COLO668 (cell line): ENCODE measurements at regions not wholly inside any gene's neighbourhood (a gene's known extent, or its start where the extent isn't known, plus 50 kb on each side); places are given as distances from the start of the nearest gene placed in this dataset.
A peak's percentile ranks its signal among the peaks of the same experiment; 100 is the strongest.

Experiments used
- DNase-seq: peaks from one replicate; lab custom pipeline; 2025; ENCODE audit not compliant: unreplicated experiment; lab: John Stamatoyannopoulos, UW

DNA sequence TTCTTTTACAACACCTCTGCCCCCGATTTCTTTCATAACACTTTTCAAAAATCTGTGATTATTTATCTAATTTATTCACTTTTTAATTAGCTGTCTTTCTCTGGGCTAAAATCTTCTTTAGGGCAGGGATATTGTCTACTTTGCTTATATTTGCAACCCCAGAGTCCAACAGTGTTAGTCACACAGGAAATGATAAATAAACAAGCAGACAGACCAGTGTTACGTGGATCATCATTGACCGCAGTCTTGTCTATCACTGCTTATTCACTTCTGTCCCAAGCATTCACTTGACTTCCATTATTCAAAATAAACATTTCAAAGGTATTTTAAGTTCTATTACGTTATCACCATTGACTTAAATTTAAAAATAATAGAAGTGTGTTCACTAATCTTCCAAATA lies 237.6 kb upstream of the UBE2E3 start:
- DNase-seq, result no peak

DNA sequence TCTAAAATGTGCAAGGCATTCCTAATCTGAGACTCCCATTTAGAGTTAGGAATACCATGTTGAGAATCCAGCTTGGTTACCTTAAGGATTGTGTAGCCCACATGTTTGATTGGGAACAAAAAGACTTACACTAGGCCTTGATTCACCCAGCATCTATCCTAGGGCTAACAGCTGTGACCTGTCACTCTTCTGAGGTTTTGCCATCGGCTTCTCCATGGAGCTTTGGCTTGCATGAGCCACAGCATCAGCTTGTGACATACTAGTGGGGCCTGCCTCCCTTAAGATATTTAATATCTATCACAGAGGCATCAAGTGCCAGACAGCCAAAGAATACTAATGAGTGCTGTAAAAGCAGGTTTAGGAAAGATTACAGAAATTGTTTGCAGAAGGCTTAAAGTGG lies 241.3 kb upstream of the UBE2E3 start:
- no peak for DNase-seq

DNA sequence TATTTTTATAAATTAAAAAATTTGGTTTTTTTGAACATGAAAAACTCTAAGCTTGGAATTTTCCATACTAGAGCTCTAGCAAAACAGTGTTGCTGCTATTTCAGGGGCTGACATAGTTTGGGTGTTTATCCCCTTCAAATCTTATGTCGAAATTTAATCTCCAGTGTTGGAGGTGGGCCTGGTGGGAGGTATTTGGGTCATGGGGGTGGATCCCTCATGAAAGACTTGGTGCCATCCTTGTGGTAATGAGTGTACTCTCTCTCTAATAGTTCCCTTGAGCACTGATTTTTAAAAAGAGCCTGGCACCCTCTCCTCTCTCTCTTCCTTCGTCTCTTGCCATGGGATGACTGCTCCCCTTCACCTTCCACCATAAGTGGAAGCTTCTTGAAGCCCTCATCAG lies 244.6 kb upstream of the UBE2E3 start:
- DNase-seq, result no peak

DNA sequence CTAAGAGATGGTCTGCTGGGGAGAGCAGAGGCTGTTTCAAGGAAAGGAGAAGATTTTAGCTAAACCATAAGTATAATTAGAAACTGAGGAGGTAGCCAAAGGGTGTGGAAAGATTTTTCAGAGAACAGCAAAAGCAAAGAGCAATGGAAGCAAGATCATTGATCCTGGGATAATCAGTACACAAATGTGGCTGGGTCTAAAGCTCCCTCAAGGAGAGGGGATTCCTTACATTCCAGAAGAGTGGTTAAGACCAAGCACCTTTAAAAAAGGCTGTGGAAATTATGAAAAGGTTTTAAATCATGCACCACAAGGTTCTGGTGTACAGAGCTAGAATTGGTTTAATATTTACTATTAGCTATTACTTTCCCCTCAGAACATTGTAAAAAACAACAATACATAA lies 246.0 kb upstream of the UBE2E3 start:
- DNase-seq, result no peak

DNA sequence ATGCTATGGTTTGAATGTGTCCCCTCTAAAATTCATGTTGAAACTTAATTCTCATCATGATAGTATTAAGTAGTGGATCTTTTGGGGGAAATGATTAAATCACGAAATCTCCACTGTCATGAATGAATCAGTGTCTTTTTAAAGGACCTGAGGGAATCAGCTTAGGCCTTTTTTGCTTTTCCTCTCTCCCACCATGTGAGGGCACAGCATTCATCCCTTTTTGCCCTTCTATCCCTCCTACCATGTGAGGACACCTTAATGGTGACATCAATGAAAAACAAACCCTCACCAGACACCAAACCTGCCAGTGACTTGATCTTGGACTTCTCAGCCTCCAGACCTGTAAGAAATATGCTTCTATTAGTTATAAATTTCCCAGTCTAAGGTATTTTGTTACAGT lies 247.1 kb upstream of the UBE2E3 start:
- no peak for DNase-seq

DNA sequence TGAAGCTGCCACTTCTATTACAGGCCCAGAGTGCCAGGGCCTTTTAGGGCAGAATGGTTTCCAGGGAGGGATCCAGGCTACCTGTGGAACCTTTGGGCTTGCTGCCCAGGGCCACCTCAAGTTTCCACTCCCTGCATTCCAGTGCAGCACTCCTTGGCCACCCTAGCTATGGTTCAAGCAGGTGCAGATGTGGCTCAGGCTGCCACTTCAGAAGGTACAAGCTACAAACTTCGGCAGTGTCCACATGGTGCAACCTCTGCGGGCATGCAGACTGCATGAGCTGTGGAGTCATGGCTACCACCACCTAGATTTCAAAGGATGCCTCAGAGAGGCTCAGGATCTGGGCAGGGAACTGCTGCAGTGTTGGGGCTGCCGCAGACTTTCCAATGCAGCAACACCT lies 248.1 kb upstream of the UBE2E3 start:
- DNase-seq, result no peak

DNA sequence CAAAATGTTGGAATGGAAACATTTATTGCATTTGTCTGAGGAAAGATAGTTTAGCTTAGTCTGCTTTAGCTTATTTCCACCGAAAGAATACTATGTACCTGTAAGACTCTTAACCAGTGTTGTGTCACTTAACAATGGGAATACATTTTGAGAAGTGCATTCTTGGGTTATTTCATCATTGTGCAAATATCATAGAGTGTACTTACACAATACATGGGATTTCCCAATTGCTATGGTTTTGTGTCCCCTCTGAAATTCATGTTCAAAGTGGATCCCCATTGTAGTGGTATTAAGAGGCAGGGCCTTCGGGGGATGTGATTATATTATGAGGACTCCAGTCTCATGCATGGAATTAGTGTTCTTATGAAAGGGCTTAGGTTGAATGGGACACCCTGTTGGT lies 249.4 kb upstream of the UBE2E3 start:
- no peak for DNase-seq

DNA sequence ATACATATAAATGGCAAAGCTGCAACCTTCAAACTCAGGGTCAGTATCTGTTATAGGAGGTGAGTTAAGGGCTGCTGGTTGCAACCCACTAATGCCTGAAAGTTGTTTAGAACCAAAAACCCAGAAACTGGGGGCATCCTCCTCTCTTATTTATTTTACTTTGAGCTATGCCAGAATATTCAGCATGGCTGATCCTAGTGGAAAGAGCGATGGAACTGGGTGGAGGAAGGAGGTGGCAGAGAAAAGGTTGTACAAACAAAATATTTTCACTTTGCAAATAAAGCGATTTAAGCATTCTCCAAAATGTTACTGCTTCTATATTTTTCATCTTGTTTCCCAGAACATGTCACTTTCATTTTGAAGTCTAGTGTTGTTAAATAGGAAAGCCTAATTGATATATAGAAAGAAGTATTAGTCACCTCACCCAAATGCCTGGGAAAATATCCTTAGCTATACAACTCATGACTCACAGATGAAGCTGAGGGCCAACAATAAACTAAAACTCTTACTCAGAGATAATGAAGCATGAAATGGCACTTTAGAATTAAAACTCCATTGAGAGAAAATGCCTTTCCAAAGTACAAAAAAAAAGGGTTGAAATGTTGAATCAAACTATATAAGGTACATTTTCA lies 251.4 kb upstream of the UBE2E3 start:
- no peak for DNase-seq

DNA sequence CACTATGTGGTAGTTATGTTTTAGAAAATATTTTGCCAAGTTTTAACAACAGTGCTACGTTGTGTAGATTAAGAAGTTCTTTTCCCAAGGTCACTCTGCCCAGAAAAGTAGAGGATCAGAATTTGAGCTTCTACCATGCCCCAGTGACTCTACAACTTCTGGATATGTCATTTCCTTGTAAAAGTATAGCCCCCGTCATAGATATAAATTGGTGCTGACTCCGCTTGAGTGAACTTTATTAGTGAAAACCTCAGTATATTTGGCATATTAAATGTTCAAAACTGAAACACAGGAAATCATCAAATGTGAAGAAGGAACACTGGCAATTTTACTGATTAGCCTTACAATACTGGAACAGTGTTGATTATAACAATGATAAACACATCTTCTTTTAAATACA lies 256.7 kb upstream of the UBE2E3 start:
- no peak for DNase-seq

DNA sequence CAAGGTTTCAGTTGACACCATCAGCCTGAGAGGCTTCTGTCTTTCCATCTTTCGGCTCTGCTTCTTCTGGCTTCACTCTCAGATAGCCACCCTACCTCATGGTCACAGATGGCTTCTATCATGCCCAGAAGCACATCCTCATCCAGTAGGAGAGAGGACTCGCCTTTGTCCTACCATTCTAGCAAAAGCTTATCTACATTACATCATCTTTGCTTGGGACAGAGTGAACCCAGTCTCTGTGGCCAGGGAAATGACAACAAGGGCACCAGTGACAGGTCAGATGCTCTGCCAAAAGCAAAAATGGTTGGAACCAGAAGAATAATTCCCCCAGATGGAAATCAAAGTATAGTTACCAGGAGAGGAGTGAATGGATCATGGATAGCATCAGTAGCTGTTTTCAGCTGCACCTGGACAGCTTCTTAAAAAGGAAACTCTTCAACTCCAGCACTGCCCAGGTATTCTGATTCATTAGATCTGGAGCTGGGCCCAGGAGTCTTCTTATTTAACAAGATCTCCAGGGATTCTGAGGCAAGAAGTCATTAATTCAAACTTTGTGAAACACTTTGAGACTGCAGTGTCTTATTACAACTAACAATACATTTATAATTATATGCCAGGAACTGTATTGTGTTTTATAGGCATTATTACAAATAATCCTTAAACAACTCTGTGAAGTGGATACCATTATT lies 257.7 kb upstream of the UBE2E3 start:
- DNase-seq, result no peak

DNA sequence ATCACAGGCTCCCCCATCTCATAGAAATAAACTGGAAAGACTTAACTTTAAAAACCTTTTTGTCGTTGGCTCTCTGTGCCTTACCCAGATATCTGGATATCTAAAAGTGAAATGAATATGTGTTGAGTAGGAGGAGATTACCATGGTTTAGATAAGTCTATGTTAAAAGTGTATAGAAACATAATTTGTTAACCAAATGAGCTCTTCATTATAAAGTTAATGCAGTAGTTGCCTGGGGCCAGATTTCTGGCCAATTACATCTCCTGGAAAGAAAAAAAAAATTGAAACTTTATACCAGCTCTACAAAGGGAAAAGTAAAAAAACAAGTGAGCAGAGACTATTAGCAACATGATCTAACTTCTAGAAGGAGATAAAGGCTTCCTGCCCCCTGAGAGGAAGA lies 259.6 kb upstream of the UBE2E3 start:
- DNase-seq, result no peak

DNA sequence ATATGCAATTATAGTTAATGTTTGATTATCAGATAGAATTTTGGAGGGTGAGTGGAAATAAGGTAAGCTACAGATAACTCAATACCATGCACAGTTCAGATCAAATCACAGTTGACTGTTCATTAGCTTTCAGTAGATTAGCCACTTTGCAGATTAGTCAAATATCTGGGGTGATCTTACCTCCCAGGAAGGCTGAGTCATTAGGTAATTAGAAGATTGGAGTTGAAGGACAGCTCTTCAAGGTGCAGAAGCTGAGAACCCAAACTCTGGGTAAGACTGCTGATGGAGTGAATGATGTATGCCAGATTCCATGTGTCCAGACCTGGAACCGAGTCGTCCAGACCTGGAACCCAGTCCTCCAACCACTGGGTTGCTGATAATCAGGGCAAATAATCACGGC lies 262.8 kb upstream of the UBE2E3 start:
- no peak for DNase-seq

DNA sequence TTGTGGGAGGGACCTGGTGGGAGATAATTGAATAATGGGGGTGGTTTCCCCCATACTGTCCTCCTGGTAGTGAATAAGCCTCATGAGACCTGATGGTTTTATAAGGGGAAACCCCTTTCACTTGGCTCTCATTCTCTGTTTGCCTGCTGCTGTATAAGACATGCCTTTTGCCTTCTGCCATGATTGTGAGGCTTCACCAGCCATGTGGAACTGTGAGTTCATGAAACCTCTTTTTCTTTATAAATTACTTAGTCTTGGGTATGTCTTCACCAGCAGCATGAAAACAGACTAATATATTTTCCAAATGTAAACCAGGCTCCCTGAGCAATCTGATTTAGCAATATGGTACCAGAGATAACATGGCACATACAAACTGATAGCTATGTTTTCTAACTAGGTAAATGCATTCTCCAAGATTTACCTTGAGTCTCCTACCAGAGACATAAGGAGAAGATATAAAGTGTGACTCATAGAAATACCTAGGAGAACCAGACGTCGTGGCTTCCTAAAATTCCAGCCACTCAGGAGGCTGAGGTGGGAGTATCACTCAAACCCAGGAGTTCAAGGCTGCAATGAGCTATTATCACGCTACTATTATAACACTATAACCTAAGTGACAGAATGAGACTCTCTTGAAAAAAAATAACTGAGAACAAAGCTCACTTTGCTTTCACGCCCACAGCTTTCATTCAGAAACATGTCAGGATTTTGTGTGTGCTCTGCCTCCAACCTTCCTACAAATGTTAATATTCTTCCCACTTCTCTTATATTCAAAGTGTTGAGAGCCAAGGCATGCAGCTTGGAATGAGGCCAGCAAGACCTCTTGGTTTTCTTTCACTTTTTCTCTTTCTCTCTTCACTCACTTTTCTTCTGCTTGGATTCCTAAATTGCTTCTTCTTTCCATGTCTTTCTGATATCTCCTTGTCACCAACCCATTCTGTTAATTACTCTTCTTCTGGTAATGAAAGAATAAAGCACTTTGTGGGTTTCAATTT lies 263.9 kb upstream of the UBE2E3 start:
- no peak for DNase-seq

DNA sequence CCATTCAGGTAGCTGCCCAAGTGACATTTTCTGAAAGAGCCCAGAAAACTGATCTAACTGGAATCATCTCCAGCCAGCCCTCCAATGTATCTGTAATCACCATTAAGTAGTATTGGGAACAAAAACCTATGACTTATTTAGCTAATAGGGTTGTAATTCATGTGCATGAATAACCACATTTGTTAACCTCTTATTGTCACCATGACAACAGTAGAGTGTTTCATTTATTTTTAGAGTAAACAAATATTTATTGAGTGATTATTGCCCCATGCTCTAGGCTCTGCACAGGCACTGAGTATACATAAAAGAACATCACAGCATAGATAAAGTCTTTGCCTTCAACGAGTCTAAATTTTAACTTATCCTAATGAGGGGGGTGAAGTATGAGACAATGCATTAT lies 265.4 kb upstream of the UBE2E3 start:
- no peak for DNase-seq

DNA sequence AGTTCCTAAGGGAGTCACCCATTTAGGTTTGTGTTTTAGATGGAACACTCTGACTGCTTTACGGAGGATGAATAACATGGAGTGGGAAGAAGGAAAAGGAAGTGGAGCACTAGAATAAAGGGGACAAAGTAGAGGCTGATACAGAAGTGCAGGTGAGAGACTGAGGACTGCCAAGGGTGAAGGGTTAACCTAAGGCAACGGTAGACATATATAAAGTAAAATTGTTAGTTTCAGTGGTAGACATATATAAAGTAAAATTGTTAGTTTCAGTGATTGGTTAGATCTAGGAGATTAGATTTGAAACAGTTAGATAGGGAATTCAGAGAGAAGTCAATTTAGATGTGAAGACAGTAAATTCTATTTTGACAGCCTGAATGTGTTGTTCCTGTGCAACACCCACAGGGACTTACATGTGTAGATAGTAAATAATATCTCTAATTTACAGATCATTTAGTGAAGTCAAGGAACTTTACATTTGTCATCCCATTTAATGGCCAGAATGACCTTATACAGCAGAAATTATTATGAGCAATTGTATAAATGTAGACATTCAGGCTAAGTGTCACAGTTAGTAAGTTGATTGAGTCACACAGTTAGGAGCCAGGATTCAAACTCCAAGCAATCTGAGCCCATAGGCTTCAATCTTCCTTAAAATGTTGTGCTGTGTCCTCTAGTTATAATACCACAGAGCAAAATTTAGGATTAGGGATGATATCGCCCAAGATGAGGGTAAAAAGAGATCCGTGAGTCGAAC lies 270.8 kb upstream of the UBE2E3 start:
- DNase-seq, result no peak

DNA sequence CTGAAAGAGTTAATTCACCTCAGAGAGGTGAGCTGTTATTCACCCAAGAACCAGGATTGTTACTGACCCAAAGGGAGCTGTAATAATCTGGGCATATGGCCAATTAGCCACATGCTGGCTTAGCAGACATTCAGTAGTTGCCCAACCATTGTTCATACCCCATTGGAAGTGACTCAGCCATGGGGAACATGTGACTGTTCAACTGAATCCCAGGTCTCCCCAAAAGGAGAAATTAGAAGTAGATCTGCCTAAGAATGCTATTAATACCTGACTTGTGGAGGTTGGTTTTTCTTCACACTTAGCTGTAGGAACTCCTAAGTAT lies 272.6 kb upstream of the UBE2E3 start:
- DNase-seq, result peak; percentile 40

DNA sequence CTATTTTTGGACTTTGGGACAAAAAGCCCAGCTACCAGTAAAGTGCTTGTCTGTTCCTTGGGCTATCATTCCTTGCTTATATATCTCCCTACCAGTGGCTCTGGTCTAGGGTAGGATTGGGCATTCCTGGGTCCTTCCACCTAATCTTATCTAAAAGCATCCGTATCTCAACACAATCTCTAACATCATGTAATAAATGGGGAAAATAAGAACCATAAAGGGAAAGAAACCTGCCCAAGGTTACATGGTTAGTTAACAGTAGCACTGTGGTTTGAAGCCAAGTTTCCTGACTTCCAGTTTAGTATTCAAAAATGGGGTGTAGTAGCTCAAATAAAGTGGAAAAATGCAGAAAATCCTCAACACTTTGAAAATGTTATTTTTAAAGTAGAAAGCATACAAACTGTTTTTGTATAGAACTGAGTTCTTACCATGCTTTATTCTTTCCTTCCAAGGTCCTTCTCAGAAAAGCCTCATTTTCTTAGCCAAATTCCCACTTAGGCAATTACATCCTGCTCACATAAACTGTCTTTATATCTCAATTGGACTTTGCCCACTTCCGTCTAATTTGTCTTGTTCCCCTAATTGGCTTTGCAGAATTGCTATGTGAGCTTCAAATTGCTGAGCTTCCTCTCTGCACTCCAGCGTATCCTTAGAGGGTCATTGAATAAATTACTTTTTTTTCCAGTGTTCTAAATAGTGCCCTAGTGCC lies 273.1 kb upstream of the UBE2E3 start:
- no peak for DNase-seq

DNA sequence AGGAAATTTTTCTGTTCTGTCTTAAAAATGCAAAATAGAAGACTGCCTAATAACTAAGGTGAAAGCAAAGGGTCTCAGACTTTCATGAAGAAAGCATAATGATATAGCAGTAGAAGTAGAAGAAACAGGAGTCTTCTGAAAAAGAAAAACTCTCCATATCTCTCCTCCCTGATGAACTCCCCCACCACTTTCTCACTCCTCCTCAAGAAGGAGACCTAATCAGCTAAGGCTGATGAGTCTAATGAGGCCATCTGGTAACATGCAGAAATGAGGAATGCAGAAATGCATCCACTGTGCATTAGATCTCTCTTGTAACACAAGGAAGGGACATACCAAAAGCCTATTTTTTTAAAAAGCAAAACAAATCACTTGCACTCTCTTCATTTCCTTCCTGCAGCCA lies 273.7 kb upstream of the UBE2E3 start:
- DNase-seq, result no peak

DNA sequence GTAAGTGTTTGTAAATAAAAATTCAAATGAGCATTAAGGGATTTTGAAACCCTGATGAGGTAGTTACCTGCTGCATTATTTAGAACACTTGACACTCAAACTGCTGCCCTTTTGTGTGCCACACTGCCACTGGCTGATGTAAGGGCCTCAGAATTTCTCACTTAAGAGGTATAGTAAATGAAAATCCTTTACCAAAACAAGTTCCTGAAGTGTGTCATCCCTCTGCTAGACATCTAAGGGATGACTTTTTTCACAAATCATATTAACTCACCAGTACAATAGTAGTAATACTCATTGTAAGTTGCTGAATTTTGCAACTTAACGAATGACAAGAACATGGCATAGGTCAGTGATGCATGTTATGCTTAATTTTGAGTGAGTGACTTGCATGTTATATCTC lies 274.9 kb upstream of the UBE2E3 start:
- DNase-seq, result no peak

DNA sequence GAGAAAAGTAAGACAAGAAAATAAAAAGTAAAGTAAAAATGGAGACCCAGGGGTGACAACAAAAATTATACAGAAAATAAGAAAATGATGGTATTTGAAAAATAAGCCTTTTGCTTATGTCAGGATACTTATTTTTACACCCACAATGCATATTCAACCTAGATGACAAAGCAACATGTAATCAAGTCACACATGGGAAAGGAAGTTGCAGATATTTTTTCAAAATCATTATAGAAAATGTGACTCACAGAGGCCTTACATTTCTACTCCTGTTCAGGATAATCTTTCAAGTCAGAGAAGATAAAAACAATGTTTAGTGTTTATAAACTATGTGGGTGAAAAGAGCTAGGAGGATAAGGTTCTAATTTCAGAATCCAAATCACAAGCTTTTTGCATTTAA lies 275.3 kb upstream of the UBE2E3 start:
- DNase-seq, result no peak
